ENCODE measurements at regions not wholly inside any gene's neighbourhood (a gene's known extent, or its start where the extent isn't known, plus 50 kb on each side); places are given as distances from the start of the nearest gene placed in this dataset.
A peak's percentile ranks its signal among the peaks of the same experiment; 100 is the strongest.
"Not testable (repeated sequence)": the region's sequence is repeated elsewhere in the genome, so short reads cannot be mapped to it uniquely, and the experiment has no call there.

GRCh38 chr12:93006471-93007208 is 77.5 kb upstream of the EEA1 start:
- no peak overlapping the region for H3K27ac ChIP-seq (ENCODE audit: low read depth)
- 93% methylated on average over 5 of the region's 5 CpGs for WGBS
- H3K4me3 ChIP-seq (ENCODE audit: low read depth, low read length), result no peak overlapping the region
- H3K36me3 ChIP-seq (ENCODE audit: insufficient read depth), result no peaks in the 10 kb centered on the region
- no peak for DNase-seq (ENCODE audit: extremely low spot score)
- H3K4me1 ChIP-seq (ENCODE audit: insufficient read depth), result no peaks in the 10 kb centered on the region

DNA sequence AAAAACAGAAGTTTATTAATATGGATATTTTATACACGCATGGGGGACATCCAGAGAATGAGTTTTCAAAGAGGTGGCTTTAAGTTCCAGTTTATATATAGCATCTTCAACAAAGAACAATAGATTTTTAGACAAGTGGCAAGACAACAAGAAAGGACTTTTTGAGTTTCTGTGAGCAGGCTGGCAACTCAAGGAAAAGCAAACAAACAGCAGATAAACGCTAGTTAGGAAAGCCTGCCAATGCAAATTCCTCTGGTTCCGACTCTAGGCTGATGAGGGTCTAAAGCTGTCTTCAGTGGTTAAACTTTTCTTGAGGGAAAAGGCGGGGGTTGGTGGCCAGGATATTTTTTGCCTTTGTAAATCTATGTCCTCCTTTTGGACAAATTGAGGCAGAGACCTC is 78.4 kb upstream of the EEA1 start:
- WGBS, result 57% methylated on average over 4 of the region's 4 CpGs
- H3K4me3 ChIP-seq (ENCODE audit: low read depth, low read length), result no peak overlapping the region
- no peak for DNase-seq (ENCODE audit: extremely low spot score)
- H3K4me1 ChIP-seq (ENCODE audit: insufficient read depth), result no peaks in the 10 kb centered on the region
- H3K36me3 ChIP-seq (ENCODE audit: insufficient read depth), result no peaks in the 10 kb centered on the region
- H3K27ac ChIP-seq (ENCODE audit: low read depth), result no peak overlapping the region

DNA sequence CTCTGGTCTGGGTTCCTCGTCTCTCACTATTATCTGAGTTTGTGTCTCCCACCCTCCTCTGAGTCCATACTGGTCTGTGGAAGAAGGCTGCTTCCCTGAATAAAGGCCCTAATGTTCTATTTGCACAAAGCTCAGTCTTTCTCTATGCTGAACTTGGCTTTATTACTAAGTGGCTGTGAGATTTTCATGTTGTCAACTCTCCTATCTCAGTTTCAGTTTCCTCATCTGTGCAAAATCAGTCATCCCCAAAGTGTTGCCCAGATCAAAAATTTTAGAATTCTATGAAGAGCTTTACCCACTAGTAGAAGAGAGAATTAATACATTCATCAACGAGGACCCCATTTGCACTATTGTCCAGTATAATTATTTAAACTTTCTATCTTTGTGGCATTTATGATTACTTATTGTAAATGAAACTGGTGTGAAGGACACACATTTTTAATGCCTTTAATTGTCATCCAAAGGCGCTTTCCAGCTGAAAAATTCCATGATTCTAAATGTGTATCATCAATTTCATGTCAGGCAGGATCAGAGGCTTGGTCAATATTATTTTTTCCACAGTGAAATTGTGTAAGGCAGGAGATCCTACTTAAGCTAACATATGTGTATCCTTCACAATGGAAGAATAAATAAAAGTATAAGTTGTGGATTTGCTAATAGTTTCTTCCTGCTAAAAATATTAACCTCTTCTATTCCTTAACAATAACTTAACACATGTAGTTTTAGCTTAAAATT is 79.1 kb upstream of the EEA1 start:
- 93% methylated on average over 3 of the region's 3 CpGs for WGBS
- no peaks in the 10 kb centered on the region for H3K4me1 ChIP-seq (ENCODE audit: insufficient read depth)
- no peak for DNase-seq (ENCODE audit: extremely low spot score)
- no peak overlapping the region for H3K27ac ChIP-seq (ENCODE audit: low read depth)
- no peak overlapping the region for H3K4me3 ChIP-seq (ENCODE audit: low read depth, low read length)
- no peaks in the 10 kb centered on the region for H3K36me3 ChIP-seq (ENCODE audit: insufficient read depth)

DNA sequence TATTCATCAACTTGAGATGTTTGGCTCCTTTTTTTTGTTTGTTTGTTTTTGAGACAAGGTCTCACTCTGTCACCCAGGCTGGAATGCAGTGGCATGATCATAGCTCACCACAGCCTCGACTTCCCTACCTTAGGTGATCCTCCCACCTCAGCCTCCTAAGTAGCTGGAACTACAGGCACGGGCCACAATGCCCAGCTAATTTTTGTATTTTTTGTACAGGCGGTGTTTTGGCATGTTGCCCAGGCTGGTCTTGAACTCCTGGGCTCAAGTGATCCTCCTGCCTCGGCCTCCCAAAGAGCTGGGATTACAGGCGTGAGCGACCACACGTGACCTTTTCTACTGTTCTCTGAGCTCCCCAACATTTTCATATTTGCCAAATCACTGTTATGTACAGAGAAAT is 79.8 kb upstream of the EEA1 start:
- H3K4me3 ChIP-seq (ENCODE audit: low read depth, low read length); H3K27ac ChIP-seq (ENCODE audit: low read depth); DNase-seq (ENCODE audit: extremely low spot score); H3K36me3 ChIP-seq (ENCODE audit: insufficient read depth); H3K4me1 ChIP-seq (ENCODE audit: insufficient read depth): not testable (repeated sequence)
- 87% methylated on average over 7 of the region's 7 CpGs for WGBS

DNA sequence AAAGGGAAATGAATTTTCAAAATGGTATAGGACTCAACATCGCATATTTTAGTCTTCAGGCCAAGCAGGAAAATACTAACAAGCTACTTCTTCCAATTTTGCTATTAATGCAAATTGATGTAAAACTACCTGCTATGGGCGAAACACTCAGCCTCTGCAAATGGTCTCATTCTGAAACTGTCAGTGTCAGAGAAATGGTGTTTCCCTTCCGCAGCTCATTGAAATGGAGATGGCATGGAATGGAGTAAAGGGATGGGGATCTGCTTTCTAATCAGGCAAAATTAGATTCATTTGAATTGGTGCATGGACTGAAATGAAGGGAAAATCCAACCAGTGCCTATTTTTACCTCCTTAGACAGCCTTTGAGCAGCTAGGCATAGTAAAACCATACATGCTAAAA is 80.4 kb upstream of the EEA1 start:
- 96% methylated on average over 3 of the region's 3 CpGs for WGBS
- no peaks in the 10 kb centered on the region for H3K36me3 ChIP-seq (ENCODE audit: insufficient read depth)
- no peak overlapping the region for H3K4me3 ChIP-seq (ENCODE audit: low read depth, low read length)
- H3K27ac ChIP-seq (ENCODE audit: low read depth), result no peak overlapping the region
- no peaks in the 10 kb centered on the region for H3K4me1 ChIP-seq (ENCODE audit: insufficient read depth)
- DNase-seq (ENCODE audit: extremely low spot score), result no peak

GRCh38 chr12:93010461-93010860 is 81.4 kb upstream of the EEA1 start:
- 93% methylated on average over 2 of the region's 2 CpGs for WGBS
- H3K4me3 ChIP-seq (ENCODE audit: low read depth, low read length), result no peak overlapping the region
- no peak for DNase-seq (ENCODE audit: extremely low spot score)
- no peaks in the 10 kb centered on the region for H3K4me1 ChIP-seq (ENCODE audit: insufficient read depth)
- H3K27ac ChIP-seq (ENCODE audit: low read depth), result no peak overlapping the region
- H3K36me3 ChIP-seq (ENCODE audit: insufficient read depth), result no peaks in the 10 kb centered on the region

DNA sequence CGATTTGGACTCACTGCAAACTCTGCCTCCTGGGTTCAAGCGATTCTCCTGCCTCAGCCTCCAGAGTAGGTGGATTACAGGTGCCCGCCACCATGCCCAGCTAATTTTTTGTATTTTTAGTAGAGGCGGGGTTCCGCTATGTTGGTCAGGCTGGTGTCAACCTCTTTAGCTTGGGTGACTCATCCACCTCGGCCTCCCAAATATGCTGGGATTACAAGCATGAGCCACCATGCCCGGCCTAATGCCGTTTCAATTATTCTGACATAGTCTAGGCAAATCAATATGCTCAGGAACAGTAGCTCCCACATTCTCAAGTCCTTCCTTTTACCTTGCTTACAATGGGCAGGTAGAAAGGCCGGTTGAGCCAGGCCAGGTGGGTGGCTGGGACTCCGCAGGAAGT is 82.0 kb upstream of the EEA1 start:
- no peak overlapping the region for H3K27ac ChIP-seq (ENCODE audit: low read depth)
- 96% methylated on average over 10 of the region's 10 CpGs for WGBS
- no peaks in the 10 kb centered on the region for H3K36me3 ChIP-seq (ENCODE audit: insufficient read depth)
- H3K4me1 ChIP-seq (ENCODE audit: insufficient read depth), result no peaks in the 10 kb centered on the region
- no peak overlapping the region for H3K4me3 ChIP-seq (ENCODE audit: low read depth, low read length)
- DNase-seq (ENCODE audit: extremely low spot score), result no peak

- peak; percentile 78 for DNase-seq (ENCODE audit: extremely low spot score)
- no peak overlapping the region for H3K27ac ChIP-seq (ENCODE audit: low read depth)
- no peak overlapping the region for H3K4me3 ChIP-seq (ENCODE audit: low read depth, low read length)
- no peaks in the 10 kb centered on the region for H3K36me3 ChIP-seq (ENCODE audit: insufficient read depth)
- H3K4me1 ChIP-seq (ENCODE audit: insufficient read depth), result no peaks in the 10 kb centered on the region
- 64% methylated on average over 4 of the region's 4 CpGs for WGBS
Measured at GRCh38 chr12:93015871-93016751, 87.0 kb upstream of the EEA1 start.

- Histone ChIP-seq H3K27ac (ENCODE audit: low read depth) (no peak overlapping the region), H3K4me3 (ENCODE audit: low read depth, low read length) (no peak overlapping the region), H3K4me1 (ENCODE audit: insufficient read depth) (no peaks in the 10 kb centered on the region), H3K36me3 (ENCODE audit: insufficient read depth) (no peaks in the 10 kb centered on the region)
- DNase-seq (ENCODE audit: extremely low spot score), result no peak
- 63% methylated on average over 4 of the region's 4 CpGs for WGBS
Measured at GRCh38 chr12:93016752-93017350, 87.8 kb upstream of the EEA1 start.

DNA sequence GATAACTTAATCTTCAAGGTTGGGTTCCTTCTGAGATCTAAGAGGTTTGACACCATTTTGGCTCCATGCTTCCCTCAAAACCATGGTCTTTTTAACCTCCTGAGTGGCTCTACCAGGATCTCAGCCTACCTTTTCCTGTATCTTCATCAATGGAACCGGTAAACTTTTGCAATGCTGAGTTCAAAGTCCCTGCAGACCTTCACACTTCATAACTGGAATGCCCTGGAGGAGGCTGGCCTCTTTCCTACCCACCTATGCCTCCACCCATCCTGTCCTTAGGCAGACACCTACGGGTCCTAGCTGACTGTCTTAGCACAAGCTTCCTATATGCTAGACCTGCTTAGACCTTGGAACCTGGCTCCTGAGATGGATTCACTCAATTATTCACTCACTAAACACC is 89.5 kb upstream of the EEA1 start:
- no peak overlapping the region for H3K27ac ChIP-seq (ENCODE audit: low read depth)
- WGBS, result 95% methylated on average over 2 of the region's 2 CpGs
- H3K4me3 ChIP-seq (ENCODE audit: low read depth, low read length), result no peak overlapping the region
- no peak for DNase-seq (ENCODE audit: extremely low spot score)
- no peaks in the 10 kb centered on the region for H3K36me3 ChIP-seq (ENCODE audit: insufficient read depth)
- no peaks in the 10 kb centered on the region for H3K4me1 ChIP-seq (ENCODE audit: insufficient read depth)

DNA sequence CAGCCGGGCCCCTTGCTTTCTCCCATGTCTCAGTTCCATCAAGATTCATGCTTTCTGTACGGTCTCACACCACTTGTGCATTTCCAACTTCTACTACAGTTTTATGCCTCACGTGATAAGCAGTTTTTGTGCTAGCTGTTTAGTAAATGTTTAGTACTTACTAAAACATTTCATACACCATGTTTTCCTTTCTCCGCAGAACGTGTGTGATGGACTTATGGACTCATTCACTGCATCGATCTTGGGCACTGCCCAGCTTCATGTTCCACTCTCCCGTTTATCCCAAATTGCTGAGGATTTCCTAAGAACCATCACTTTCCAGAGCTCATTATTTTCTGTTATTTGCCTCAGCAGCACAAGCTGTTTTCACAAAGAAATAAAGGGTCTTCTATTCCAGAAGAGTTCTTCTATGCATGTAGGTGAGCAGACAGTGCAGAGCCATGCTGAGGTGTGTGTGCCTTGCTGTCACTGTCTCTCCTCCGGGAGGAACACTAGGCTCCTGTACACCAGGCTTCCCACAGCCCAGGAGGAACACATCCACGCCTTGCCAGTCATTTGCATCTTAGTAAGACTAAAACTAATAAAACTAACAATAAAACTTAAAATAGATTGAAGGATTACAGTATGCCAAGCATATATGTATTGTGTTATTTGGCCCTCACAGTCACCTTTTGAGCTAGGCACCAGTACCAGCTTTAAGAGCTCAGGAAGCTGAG is 90.3 kb upstream of the EEA1 start:
- no peak for DNase-seq (ENCODE audit: extremely low spot score)
- 88% methylated on average over 9 of the region's 9 CpGs for WGBS
- peak overlapping the region; percentile 28 for H3K27ac ChIP-seq (ENCODE audit: low read depth)
- no peak overlapping the region for H3K4me3 ChIP-seq (ENCODE audit: low read depth, low read length)
- no peaks in the 10 kb centered on the region for H3K36me3 ChIP-seq (ENCODE audit: insufficient read depth)
- H3K4me1 ChIP-seq (ENCODE audit: insufficient read depth), result no peaks in the 10 kb centered on the region

GRCh38 chr12:93019975-93020630 is 91.0 kb upstream of the EEA1 start:
- no peaks in the 10 kb centered on the region for H3K36me3 ChIP-seq (ENCODE audit: insufficient read depth)
- peak overlapping the region; percentile 24 for H3K27ac ChIP-seq (ENCODE audit: low read depth)
- H3K4me3 ChIP-seq (ENCODE audit: low read depth, low read length), result no peak overlapping the region
- H3K4me1 ChIP-seq (ENCODE audit: insufficient read depth), result no peaks in the 10 kb centered on the region
- WGBS, result 69% methylated on average over 8 of the region's 8 CpGs
- DNase-seq (ENCODE audit: extremely low spot score), result peak; percentile 69

Measured in urinary bladder (tissue), 3 donors.